Neural cell (in vitro differentiated cells): ENCODE measurements at regions not wholly inside any gene's neighbourhood (a gene's known extent, or its start where the extent isn't known, plus 50 kb on each side); places are given as distances from the start of the nearest gene placed in this dataset.

Experiments
- H2AFZ ChIP-seq: fragments of 200-600, 300-800 bp; sonication (generic), shearing (Covaris generic); 2 replicates; pipeline ENCODE4 v1.6.0; 2014; ENCODE audit warnings: low read depth, mild to moderate bottlenecking, antibody characterized with exemption, low read length, moderate library complexity
- H3F3A ChIP-seq: fragments of 200-600 bp; shearing (Covaris generic); 2 replicates; pipeline ENCODE4 v1.6.1; 2016; ENCODE audit warnings: mild to moderate bottlenecking, moderate library complexity, mixed read lengths, antibody characterized with exemption, low read length; ENCODE audit not compliant: insufficient read depth, poor library complexity, severe bottlenecking
- H3K27ac ChIP-seq: fragments of 200-600, 300-800 bp; sonication (generic), shearing (Covaris generic); 2 replicates; pipeline ENCODE4 v1.5.1; 2014; ENCODE audit warnings: mild to moderate bottlenecking, low read length, moderate library complexity
- H3K27me3 ChIP-seq: fragments of 300-800, 200-600 bp; sonication (generic), shearing (Covaris generic); 2 replicates; pipeline ENCODE4 v1.6.0; 2014; ENCODE audit warnings: mild to moderate bottlenecking, low read depth, low read length, moderate library complexity; ENCODE audit not compliant: insufficient read depth
- H3K36me3 ChIP-seq: fragments of 300-800, 200-600 bp; sonication (generic), shearing (Covaris generic); 2 replicates; pipeline ENCODE4 v1.5.1; 2014; ENCODE audit warnings: mild to moderate bottlenecking, antibody characterized with exemption, low read length, moderate library complexity; ENCODE audit not compliant: insufficient read depth
- H3K4me2 ChIP-seq: fragments of 300-800, 200-600 bp; sonication (generic), shearing (Covaris generic); 2 replicates; pipeline ENCODE4 v1.6.0; 2014; ENCODE audit warnings: mild to moderate bottlenecking, low read length
- H3K4me3 ChIP-seq: fragments of 300-800, 200-600 bp; sonication (generic), shearing (Covaris generic); 2 replicates; pipeline ENCODE4 v1.5.1; 2014; ENCODE audit warnings: mild to moderate bottlenecking, low read length, moderate library complexity
- H3K79me2 ChIP-seq: fragments of 200-600 bp; shearing (Covaris generic); replicated peaks from 2 replicates; pipeline ENCODE4 v1.6.0; 2014; ENCODE audit warnings: mild to moderate bottlenecking, low read length, moderate library complexity; ENCODE audit not compliant: insufficient read depth
- H3K9ac ChIP-seq: fragments of 300-800, 200-600 bp; sonication (generic), shearing (Covaris generic); 2 replicates; pipeline ENCODE4 v1.6.1; 2016; ENCODE audit warnings: mild to moderate bottlenecking, low read length, mixed read lengths
- H3K9me2 ChIP-seq: fragments of 200-600 bp; shearing (Covaris generic); 2 replicates; pipeline ENCODE4 v1.6.1; 2016; ENCODE audit warnings: mild to moderate bottlenecking, low read length, mixed read lengths; ENCODE audit not compliant: insufficient read depth
- H3K9me3 ChIP-seq: fragments of 200-600, 300-800 bp; sonication (generic), shearing (Covaris generic); 2 replicates; pipeline ENCODE4 v1.6.1; 2016; ENCODE audit warnings: mild to moderate bottlenecking, mixed run types, low read length, moderate library complexity, mixed read lengths
- H4K20me1 ChIP-seq: fragments of 200-600 bp; shearing (Covaris generic); 2 replicates; pipeline ENCODE4 v1.6.1; 2016; ENCODE audit warnings: mild to moderate bottlenecking, mixed run types; ENCODE audit not compliant: insufficient read depth
- CTCF ChIP-seq: fragments of 450-650 bp; IDR thresholded peaks from 2 replicates; pipeline ENCODE4 v1.5.1; 2014; ENCODE audit warnings: antibody characterized with exemption, mild to moderate bottlenecking, moderate library complexity; ENCODE audit not compliant: poor library complexity, severe bottlenecking
- EP300 ChIP-seq: fragments of 450-650 bp; conservative IDR thresholded peaks from 2 replicates; pipeline ENCODE4 v1.6.1; 2014; ENCODE audit warnings: antibody characterized with exemption, mild to moderate bottlenecking, moderate library complexity; ENCODE audit not compliant: poor library complexity, severe bottlenecking
- EZH2 ChIP-seq: fragments of 200-600, 300-800 bp; shearing (Covaris generic), sonication (generic); IDR thresholded peaks from 2 replicates; pipeline ENCODE4 v1.6.1; 2014; ENCODE audit warnings: antibody characterized with exemption, low read length, borderline replicate concordance, mild to moderate bottlenecking; ENCODE audit not compliant: insufficient read depth, poor library complexity, severe bottlenecking
- MXI1 ChIP-seq: fragments of 450-650 bp; conservative IDR thresholded peaks from 2 replicates; pipeline ENCODE4 v1.6.1; 2014; ENCODE audit warnings: antibody characterized with exemption, mild to moderate bottlenecking; ENCODE audit not compliant: poor library complexity, severe bottlenecking
- POLR2AphosphoS5 ChIP-seq: IDR thresholded peaks from 2 replicates; pipeline ENCODE4 v1.6.1; 2012
- RAD21 ChIP-seq: fragments of 450-650 bp; conservative IDR thresholded peaks from 2 replicates; pipeline ENCODE4 v1.6.1; 2014; ENCODE audit warnings: antibody characterized with exemption, mild to moderate bottlenecking, moderate library complexity
- SMC3 ChIP-seq: fragments of 450-650 bp; conservative IDR thresholded peaks from 2 replicates; pipeline ENCODE4 v1.6.1; 2014; ENCODE audit warnings: antibody characterized with exemption, mild to moderate bottlenecking, moderate library complexity; ENCODE audit not compliant: poor library complexity
- TAF1 ChIP-seq: IDR thresholded peaks from 2 replicates; pipeline ENCODE4 v1.6.1; 2012; ENCODE audit warnings: low read depth
- TF ChIP-seq, protein P1 (sequence below): IDR thresholded peaks from 2 replicates; pipeline ENCODE4 v1.6.1; 2012; ENCODE audit warnings: borderline replicate concordance

DNA sequence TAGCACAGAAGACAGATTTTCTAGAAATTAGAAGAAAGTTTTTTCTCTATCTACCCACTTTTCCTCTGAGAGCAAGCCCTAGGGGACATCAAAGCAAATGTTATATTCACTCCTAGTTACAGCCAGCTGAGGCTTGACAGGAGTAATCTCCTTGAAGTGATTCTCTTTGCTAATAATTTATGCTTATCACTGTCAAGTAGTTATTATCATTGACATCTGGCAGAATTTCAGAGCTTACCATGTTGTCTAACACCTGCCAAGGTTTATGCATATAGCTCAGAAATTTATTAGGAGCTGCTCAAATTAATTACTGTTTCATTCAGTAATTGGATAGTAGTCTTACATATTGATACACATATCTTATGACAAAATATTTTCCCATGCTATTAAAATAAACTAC, 465.9 kb upstream of the ATXN8OS start:
- Histone ChIP-seq H3K9me2 (no peaks in the 10 kb centered on the region), H3K9me3 (peaks cover 7% of the 10 kb centered on the region), H3K36me3 (no peaks in the 10 kb centered on the region), H3K4me2 (no peak overlapping the region), H3K79me2 (no peaks in the 10 kb centered on the region), H3K27ac (no peak overlapping the region), H3K4me3 (no peak overlapping the region), H4K20me1 (no peaks in the 10 kb centered on the region), H2AFZ (no peak overlapping the region), H3F3A (no peaks in the 10 kb centered on the region), H3K27me3 (no peaks in the 10 kb centered on the region), H3K9ac (no peak overlapping the region)
- peak; percentile 96 for TF ChIP-seq EP300
- peak; percentile 75 for TF ChIP-seq POLR2AphosphoS5
- TF ChIP-seq RAD21: no peak
- no peak for TF ChIP-seq TAF1
- TF ChIP-seq, protein P1, sequence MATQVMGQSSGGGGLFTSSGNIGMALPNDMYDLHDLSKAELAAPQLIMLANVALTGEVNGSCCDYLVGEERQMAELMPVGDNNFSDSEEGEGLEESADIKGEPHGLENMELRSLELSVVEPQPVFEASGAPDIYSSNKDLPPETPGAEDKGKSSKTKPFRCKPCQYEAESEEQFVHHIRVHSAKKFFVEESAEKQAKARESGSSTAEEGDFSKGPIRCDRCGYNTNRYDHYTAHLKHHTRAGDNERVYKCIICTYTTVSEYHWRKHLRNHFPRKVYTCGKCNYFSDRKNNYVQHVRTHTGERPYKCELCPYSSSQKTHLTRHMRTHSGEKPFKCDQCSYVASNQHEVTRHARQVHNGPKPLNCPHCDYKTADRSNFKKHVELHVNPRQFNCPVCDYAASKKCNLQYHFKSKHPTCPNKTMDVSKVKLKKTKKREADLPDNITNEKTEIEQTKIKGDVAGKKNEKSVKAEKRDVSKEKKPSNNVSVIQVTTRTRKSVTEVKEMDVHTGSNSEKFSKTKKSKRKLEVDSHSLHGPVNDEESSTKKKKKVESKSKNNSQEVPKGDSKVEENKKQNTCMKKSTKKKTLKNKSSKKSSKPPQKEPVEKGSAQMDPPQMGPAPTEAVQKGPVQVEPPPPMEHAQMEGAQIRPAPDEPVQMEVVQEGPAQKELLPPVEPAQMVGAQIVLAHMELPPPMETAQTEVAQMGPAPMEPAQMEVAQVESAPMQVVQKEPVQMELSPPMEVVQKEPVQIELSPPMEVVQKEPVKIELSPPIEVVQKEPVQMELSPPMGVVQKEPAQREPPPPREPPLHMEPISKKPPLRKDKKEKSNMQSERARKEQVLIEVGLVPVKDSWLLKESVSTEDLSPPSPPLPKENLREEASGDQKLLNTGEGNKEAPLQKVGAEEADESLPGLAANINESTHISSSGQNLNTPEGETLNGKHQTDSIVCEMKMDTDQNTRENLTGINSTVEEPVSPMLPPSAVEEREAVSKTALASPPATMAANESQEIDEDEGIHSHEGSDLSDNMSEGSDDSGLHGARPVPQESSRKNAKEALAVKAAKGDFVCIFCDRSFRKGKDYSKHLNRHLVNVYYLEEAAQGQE: no peak

DNA sequence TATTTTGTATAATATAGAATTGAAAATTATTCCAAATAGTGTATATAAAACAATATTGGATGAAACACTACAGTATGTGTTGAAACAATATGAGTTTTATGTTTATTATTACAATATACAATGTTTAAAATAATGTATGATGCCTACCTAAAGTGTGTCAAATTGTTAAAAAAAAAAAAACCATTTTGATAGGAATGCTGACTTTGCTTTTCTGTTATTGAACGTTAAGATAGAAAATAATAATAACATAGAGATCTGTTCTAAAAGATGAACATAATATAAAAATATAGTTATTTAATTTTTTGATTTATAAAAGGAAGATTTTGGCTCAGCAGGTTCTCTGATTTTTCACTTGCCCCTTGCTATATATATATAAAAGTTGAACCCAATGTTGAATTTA, 474.6 kb upstream of the ATXN8OS start:
- Histone ChIP-seq H3K27ac (no peak overlapping the region), H3K9me2 (no peaks in the 10 kb centered on the region), H2AFZ (no peak overlapping the region), H3K79me2 (no peaks in the 10 kb centered on the region), H3K9me3 (no peaks in the 10 kb centered on the region), H4K20me1 (no peaks in the 10 kb centered on the region), H3K36me3 (no peaks in the 10 kb centered on the region), H3K9ac (no peak overlapping the region), H3K4me2 (no peak overlapping the region), H3K27me3 (no peaks in the 10 kb centered on the region), H3K4me3 (no peak overlapping the region), H3F3A (no peaks in the 10 kb centered on the region)
- no peak for TF ChIP-seq TAF1
- TF ChIP-seq SMC3: no peak
- no peak for TF ChIP-seq EP300
- TF ChIP-seq CTCF: no peak
- TF ChIP-seq POLR2AphosphoS5: no peak
- TF ChIP-seq RAD21: no peak
- TF ChIP-seq, protein P1: no peak
- TF ChIP-seq EZH2: no peak
- no peak for TF ChIP-seq MXI1
